Stomach (tissue), 8 donors: ENCODE measurements at regions not wholly inside any gene's neighbourhood (a gene's known extent, or its start where the extent isn't known, plus 50 kb on each side); places are given as distances from the start of the nearest gene placed in this dataset.

Experiments
- DNase-seq, 2 donors: peaks; one replicate each; pipeline versions ENCODE4 v3.0.0 to v3.0.0-alpha.2; 2013 to 2019
- H3K27ac ChIP-seq, 5 donors: fragments of 200-600 bp in 4 of 5; sonication (generic) in 4 of 5; one replicate each; pipeline ENCODE4 v1.5.1; 2013 to 2019; ENCODE audit warnings: mild to moderate bottlenecking in 1 of 5, moderate library complexity in 1 of 5
- H3K27me3 ChIP-seq, 3 donors: fragments of 200-600 bp; sonication (generic); one replicate each; pipeline ENCODE4 v1.5.1; 2017 to 2019; ENCODE audit warnings: mixed run types in 1 of 3
- H3K36me3 ChIP-seq, 4 donors: fragments of 200-600 bp; sonication (generic); 1 replicate in 3 of 4; 2 replicates in 1 of 4; pipeline ENCODE4 v1.5.1; 2016 to 2019
- H3K4me1 ChIP-seq, 4 donors: fragments of 200-600 bp; sonication (generic); one replicate each; pipeline ENCODE4 v1.5.1; 2016 to 2019
- H3K4me3 ChIP-seq, 4 donors: fragments of 200-600 bp; sonication (generic) in 3 of 4; one replicate each; pipeline ENCODE4 v1.5.1; 2016 to 2019; ENCODE audit warnings: mild to moderate bottlenecking in 1 of 4
- H3K9me3 ChIP-seq, 4 donors: fragments of 200-600 bp; sonication (generic); one replicate each; pipeline ENCODE4 v1.5.1; 2016 to 2019
- CTCF ChIP-seq, 7 experiments: fragments of 450-650 bp in 4 of 7; fragments of 200-600 bp in 3 of 7; sonication (generic) in 3 of 7; IDR thresholded peaks; one replicate each; pipeline ENCODE4 v1.5.1; 2016 to 2019; ENCODE audit warnings: antibody characterized with exemption in 7 of 7, control low read depth in 2 of 7, mild to moderate bottlenecking in 1 of 7
- EP300 ChIP-seq: sonication (generic); formaldehyde crosslinking; IDR thresholded peaks from one replicate; pipeline ENCODE4 v1.6.1; 2017; ENCODE audit warnings: antibody characterized with exemption
- POLR2A ChIP-seq, 4 donors: fragments of 450-650 bp; IDR thresholded peaks; one replicate each; pipeline ENCODE4 v1.6.1; 2016; ENCODE audit warnings: antibody characterized with exemption in 4 of 4, control low read depth in 2 of 4, mild to moderate bottlenecking in 1 of 4, moderate library complexity in 1 of 4
- POLR2AphosphoS5 ChIP-seq, 3 donors: sonication (generic); formaldehyde crosslinking; IDR thresholded peaks; one replicate each; pipeline ENCODE4 v1.6.1; 2016; ENCODE audit warnings: antibody characterized with exemption in 3 of 3
- WGBS, 5 donors: extraction: QIAGEN DNeasy Blood & Tissue Kit in 3 of 5; methylation state at CpG; one replicate each; pipeline versions ENCODE4 v1.1.5 to v1.1.7; 2013 to 2018; 5-methylcytosine and 5-hydroxymethylcytosine counted together
- intact Hi-C: fragments of 100-400 bp; cut with DNase I; formaldehyde crosslinking; loops from one replicate; pipeline ENCODE4 v1.15.1; 2023; ENCODE audit warnings: low total_unique reads
- donor health status: healthy with polysubstance abuse.
- donor health status: Bipolar disorder and iron deficiency.
- donor health status: healthy.

- no peaks in the 10 kb centered on the region for H3K27me3 ChIP-seq
- 49 to 71% (median 62%) methylated on average over 2 of the region's 2 CpGs for WGBS, 5 donors
- no peak for DNase-seq
- H3K36me3 ChIP-seq = no peaks in the 10 kb centered on the region
- intact Hi-C loops = no loop called here
- H3K4me3 ChIP-seq = no peak overlapping the region
- no peaks in the 10 kb centered on the region for H3K9me3 ChIP-seq
- peaks cover 0 to 9% (median 2%) of the 10 kb centered on the region in 4 donors for H3K4me1 ChIP-seq
- H3K27ac ChIP-seq = no peak overlapping the region
- no peak for TF ChIP-seq CTCF (IDR thresholded peaks at IDR 0.05)
- no peak for TF ChIP-seq POLR2A (IDR thresholded peaks at IDR 0.05)
- TF ChIP-seq EP300 = no peak
- TF ChIP-seq POLR2AphosphoS5 (IDR thresholded peaks at IDR 0.05) = no peak
Observed at GRCh38 chr7:22632674-22633073, 94.3 kb upstream of the IL6 start.

- Histone ChIP-seq H3K36me3 (no peaks in the 10 kb centered on the region), H3K4me1 (peaks cover 0 to 9% (median 2%) of the 10 kb centered on the region in 4 donors), H3K4me3 (no peak overlapping the region), H3K9me3 (no peaks in the 10 kb centered on the region), H3K27me3 (no peaks in the 10 kb centered on the region), H3K27ac (no peak overlapping the region)
- TF ChIP-seq POLR2AphosphoS5 (IDR thresholded peaks at IDR 0.05) = no peak
- TF ChIP-seq CTCF (IDR thresholded peaks at IDR 0.05) = no peak
- TF ChIP-seq POLR2A (IDR thresholded peaks at IDR 0.05) = no peak
- no peak for TF ChIP-seq EP300
- 49 to 68% (median 52%) methylated on average over 2 of the region's 2 CpGs for WGBS, 5 donors
- intact Hi-C loops = no loop called here
- no peak for DNase-seq
Observed at GRCh38 chr7:22631730-22632129, 95.3 kb upstream of the IL6 start.

GRCh38 chr7:22630069-22630468, 96.9 kb upstream of the IL6 start:
- Histone ChIP-seq H3K4me1 (peaks cover 0 to 9% (median 2%) of the 10 kb centered on the region in 4 donors), H3K9me3 (no peaks in the 10 kb centered on the region), H3K27me3 (no peaks in the 10 kb centered on the region), H3K36me3 (no peaks in the 10 kb centered on the region), H3K4me3 (no peak overlapping the region), H3K27ac (no peak overlapping the region)
- WGBS, 5 donors = 91 to 96% (median 93%) methylated on average over 7 of the region's 7 CpGs
- TF ChIP-seq POLR2AphosphoS5 (IDR thresholded peaks at IDR 0.05) (no peak), EP300 (no peak), POLR2A (IDR thresholded peaks at IDR 0.05) (no peak), CTCF (IDR thresholded peaks at IDR 0.05) (no peak)
- DNase-seq = no peak
- intact Hi-C loops = no loop called here

GRCh38 chr7:22629056-22629455, 97.9 kb upstream of the IL6 start:
- H3K9me3 ChIP-seq = no peaks in the 10 kb centered on the region
- no peaks in the 10 kb centered on the region for H3K27me3 ChIP-seq
- H3K4me1 ChIP-seq = peaks cover 0 to 9% (median 2%) of the 10 kb centered on the region in 4 donors
- intact Hi-C loops = no loop called here
- no peak overlapping the region for H3K4me3 ChIP-seq
- H3K27ac ChIP-seq = no peak overlapping the region
- H3K36me3 ChIP-seq = no peaks in the 10 kb centered on the region
- TF ChIP-seq EP300 (no peak), CTCF (IDR thresholded peaks at IDR 0.05) (no peak), POLR2AphosphoS5 (IDR thresholded peaks at IDR 0.05) (no peak), POLR2A (IDR thresholded peaks at IDR 0.05) (no peak)
- DNase-seq = peak in 1 of 2 donors; percentile 7
